NCI-H1694 treated with DMSO at 0.1 percent for 48 hours (cell line): ENCODE measurements at regions not wholly inside any gene's neighbourhood (a gene's known extent, or its start where the extent isn't known, plus 50 kb on each side); places are given as distances from the start of the nearest gene placed in this dataset.

Source experiments
- DNase-seq: peaks from one replicate; lab custom pipeline; 2025; lab: John Stamatoyannopoulos, UW

GRCh38 chr9:129359916-129360536 lies 182.0 kb upstream of the IER5L start:
- DNase-seq, result peak; percentile 13

GRCh38 chr9:129359162-129359811 lies 181.2 kb upstream of the IER5L start:
- no peak for DNase-seq

GRCh38 chr9:129358621-129359154 lies 180.6 kb upstream of the IER5L start:
- no peak for DNase-seq

GRCh38 chr9:129357773-129358245 lies 179.7 kb upstream of the IER5L start:
- no peak for DNase-seq

- DNase-seq, result no peak
Measured at GRCh38 chr9:129356871-129357772, 179.1 kb upstream of the IER5L start.

GRCh38 chr9:129355631-129356030 lies 177.6 kb upstream of the IER5L start:
- no peak for DNase-seq

- no peak for DNase-seq
Measured at GRCh38 chr9:129354498-129354897, 176.4 kb upstream of the IER5L start.

- DNase-seq, result no peak
Measured at GRCh38 chr9:129353697-129354336, 175.8 kb upstream of the IER5L start.

- peak; percentile 9 for DNase-seq
Measured at GRCh38 chr9:129352146-129352865, 174.2 kb upstream of the IER5L start.

- DNase-seq, result no peak
Measured at GRCh38 chr9:129351642-129352145, 173.6 kb upstream of the IER5L start.

- DNase-seq, result no peak
Measured at GRCh38 chr9:129351058-129351641, 173.1 kb upstream of the IER5L start.

GRCh38 chr9:129350143-129350935 lies 172.3 kb upstream of the IER5L start:
- DNase-seq, result no peak

- no peak for DNase-seq
Measured at GRCh38 chr9:129349665-129349947, 171.5 kb upstream of the IER5L start.

- no peak for DNase-seq
Measured at GRCh38 chr9:129348890-129349664, 171.0 kb upstream of the IER5L start.

- DNase-seq, result no peak
Measured at GRCh38 chr9:129347316-129348120, 169.5 kb upstream of the IER5L start.

- no peak for DNase-seq
Measured at GRCh38 chr9:129346046-129346445, 168.0 kb upstream of the IER5L start.

- DNase-seq, result no peak
Measured at GRCh38 chr9:129344641-129345495, 166.8 kb upstream of the IER5L start.
